AG09309 (cell line): ENCODE measurements at regions not wholly inside any gene's neighbourhood (a gene's known extent, or its start where the extent isn't known, plus 50 kb on each side); places are given as distances from the start of the nearest gene placed in this dataset.

ENCODE experiments used
- DNase-seq: peaks from one replicate; pipeline ENCODE4 v3.0.0-alpha.2; 2010; ENCODE audit warnings: low read depth
- H3K4me3 ChIP-seq: 2 replicates; pipeline ENCODE4 v1.5.1; 2011; ENCODE audit warnings: mild to moderate bottlenecking, low read depth, low read length, moderate library complexity; ENCODE audit not compliant: control insufficient read depth
- CTCF ChIP-seq: IDR thresholded peaks from 2 replicates; pipeline ENCODE4 v1.5.1; 2011; ENCODE audit warnings: mild to moderate bottlenecking, low read depth, low read length, inconsistent platforms; ENCODE audit not compliant: insufficient read depth, control insufficient read depth; ENCODE audit errors: missing control alignments

- no peak for DNase-seq
- H3K4me3 ChIP-seq, result no peak overlapping the region
- no peak for TF ChIP-seq CTCF
These were observed 121.4 kb upstream of the NAA20 start for GRCh38 chr20:19895761-19896160.

- H3K4me3 ChIP-seq, result no peak overlapping the region
- no peak for DNase-seq
- TF ChIP-seq CTCF, result no peak
These were observed 119.3 kb upstream of the NAA20 start for GRCh38 chr20:19897891-19898290.

- TF ChIP-seq CTCF, result no peak
- H3K4me3 ChIP-seq, result no peak overlapping the region
- no peak for DNase-seq
These were observed 115.9 kb upstream of the NAA20 start for GRCh38 chr20:19901226-19901625.

GRCh38 chr20:19903168-19903811, 113.9 kb upstream of the NAA20 start:
- peak; percentile 26 for TF ChIP-seq CTCF
- no peak overlapping the region for H3K4me3 ChIP-seq
- DNase-seq, result no peak

- no peak for TF ChIP-seq CTCF
- H3K4me3 ChIP-seq, result no peak overlapping the region
- no peak for DNase-seq
These were observed 109.7 kb upstream of the NAA20 start for GRCh38 chr20:19907326-19908056.

- no peak for DNase-seq
- H3K4me3 ChIP-seq, result no peak overlapping the region
- no peak for TF ChIP-seq CTCF
These were observed 108.6 kb upstream of the NAA20 start for GRCh38 chr20:19908576-19908975.

- no peak for DNase-seq
- no peak for TF ChIP-seq CTCF
- no peak overlapping the region for H3K4me3 ChIP-seq
These were observed 107.4 kb upstream of the NAA20 start for GRCh38 chr20:19909725-19910124.
